PC-9 (cell line): ENCODE measurements at regions not wholly inside any gene's neighbourhood (a gene's known extent, or its start where the extent isn't known, plus 50 kb on each side); places are given as distances from the start of the nearest gene placed in this dataset.

Source experiments
- BruUV-seq: library from RNA; stranded (reverse); fragments of 400-500 nt; replicated peaks from 2 replicates; lab custom pipeline; 2021; lab: Mats Ljungman, UMichigan
- CTCF ChIA-PET: fragments of 300-600 bp; sonication (Branson Sonifier 250); formaldehyde crosslinking; loops from one replicate; lab custom pipeline; 2022; ENCODE audit warnings: antibody characterized with exemption; lab: Charles Lee
- POLR2A ChIA-PET: fragments of 300-600 bp; sonication (Branson Sonifier 250); formaldehyde crosslinking; loops from one replicate; lab custom pipeline; 2022; ENCODE audit warnings: antibody characterized with exemption; ENCODE audit not compliant: unreplicated experiment; lab: Charles Lee
- DNase-seq, 2 experiments: peaks; one replicate each; pipeline versions ENCODE4 v3.0.0 to v3.0.0-alpha.2; 2015 to 2022; ENCODE audit warnings: mixed read lengths in 1 of 2
- H2AFZ ChIP-seq: fragments of 200-600 bp; sonication (generic); 2 replicates; pipeline ENCODE4 v1.8.1; 2017; ENCODE audit warnings: antibody characterized with exemption
- H3F3A ChIP-seq: fragments of 200-600 bp; sonication (generic); 2 replicates; pipeline ENCODE4 v1.8.1; 2017; ENCODE audit warnings: antibody characterized with exemption, mild to moderate bottlenecking, low read depth; ENCODE audit not compliant: insufficient read depth
- H3K27ac ChIP-seq: fragments of 200-600 bp; sonication (generic); 2 replicates; pipeline ENCODE4 v1.6.1; 2016; ENCODE audit warnings: mixed run types
- H3K27me3 ChIP-seq: fragments of 200-600 bp; sonication (generic); 2 replicates; pipeline ENCODE4 v1.6.1; 2016; ENCODE audit warnings: low read depth, mixed run types; ENCODE audit not compliant: insufficient read depth
- H3K36me3 ChIP-seq: fragments of 200-600 bp; sonication (generic); 2 replicates; pipeline ENCODE4 v1.6.1; 2016; ENCODE audit warnings: low read depth, mixed run types
- H3K4me1 ChIP-seq: fragments of 200-600 bp; sonication (generic); replicated peaks from 2 replicates; pipeline ENCODE4 v1.6.1; 2016; ENCODE audit warnings: mixed run types; ENCODE audit not compliant: insufficient read depth
- H3K4me2 ChIP-seq: fragments of 200-600 bp; sonication (generic); 2 replicates; pipeline ENCODE4 v1.6.1; 2017; ENCODE audit warnings: mixed run types
- H3K4me3 ChIP-seq: fragments of 200-600 bp; sonication (generic); 2 replicates; pipeline ENCODE4 v1.6.1; 2016; ENCODE audit warnings: mixed run types
- H3K79me2 ChIP-seq: fragments of 200-600 bp; sonication (generic); 2 replicates; pipeline ENCODE4 v1.6.1; 2017; ENCODE audit warnings: low read depth, mixed run types
- H3K9me2 ChIP-seq: fragments of 200-600 bp; sonication (generic); 2 replicates; pipeline ENCODE4 v1.8.1; 2017; ENCODE audit warnings: mild to moderate bottlenecking; ENCODE audit not compliant: insufficient read depth
- H3K9me3 ChIP-seq: fragments of 200-600 bp; sonication (generic); 2 replicates; pipeline ENCODE4 v1.8.1; 2016; ENCODE audit warnings: low read depth; ENCODE audit not compliant: insufficient read depth
- H4K20me1 ChIP-seq: fragments of 200-600 bp; sonication (generic); 2 replicates; pipeline ENCODE4 v1.8.1; 2017; ENCODE audit not compliant: insufficient read depth
- EZH2 ChIP-seq: fragments of 200-600 bp; sonication (generic); IDR thresholded peaks from 2 replicates; pipeline ENCODE4 v1.8.0; 2017; ENCODE audit warnings: antibody characterized with exemption, low read depth
- intact Hi-C: fragments of 100-400 bp; cut with micrococcal nuclease; formaldehyde crosslinking; loops from one replicate; pipeline ENCODE4 v1.10.0; 2022; ENCODE audit not compliant: unreplicated experiment
- TF ChIP-seq, protein P1 (sequence below): fragments of 200-600 bp; sonication (generic); conservative IDR thresholded peaks from 2 replicates; pipeline ENCODE4 v1.6.1; 2017; ENCODE audit warnings: mixed run types, antibody characterized with exemption, mild to moderate bottlenecking, moderate library complexity

DNA sequence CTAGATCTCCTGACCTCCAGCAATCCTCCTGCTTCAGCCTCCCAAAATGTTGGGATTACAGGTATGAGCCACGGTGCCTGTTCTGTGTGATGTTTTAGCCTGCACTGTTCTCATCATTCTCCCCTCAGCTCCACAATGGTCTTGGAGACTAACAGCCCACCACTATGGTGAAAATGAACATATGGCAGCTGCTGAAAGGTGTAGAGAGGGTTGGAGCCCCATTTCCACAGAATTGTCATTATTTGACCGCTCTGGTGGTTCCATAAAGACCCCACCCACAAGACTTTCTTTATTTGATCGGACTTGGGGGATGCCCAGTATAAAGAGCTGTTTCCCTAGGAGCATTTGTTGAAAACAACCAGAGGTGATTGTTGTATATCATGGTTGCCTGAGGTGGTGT is 67.9 kb upstream of the SEPTIN5 start:
- H3K4me2 ChIP-seq = no peak overlapping the region
- no TSS peak for BruUV-seq
- H3K9me3 ChIP-seq = no peaks in the 10 kb centered on the region
- H3K4me1 ChIP-seq = no peaks in the 10 kb centered on the region
- H3F3A ChIP-seq = no peaks in the 10 kb centered on the region
- no peak for DNase-seq
- ChIA-PET CTCF (no interaction called here), POLR2A (no interaction called here)
- H3K79me2 ChIP-seq = no peaks in the 10 kb centered on the region
- no peak overlapping the region for H3K4me3 ChIP-seq
- TF ChIP-seq EZH2 = no peak
- no peaks in the 10 kb centered on the region for H4K20me1 ChIP-seq
- H2AFZ ChIP-seq = no peak overlapping the region
- no peaks in the 10 kb centered on the region for H3K9me2 ChIP-seq
- H3K36me3 ChIP-seq = no peaks in the 10 kb centered on the region
- intact Hi-C loops = no loop called here
- H3K27me3 ChIP-seq = no peaks in the 10 kb centered on the region
- H3K27ac ChIP-seq = no peak overlapping the region

DNA sequence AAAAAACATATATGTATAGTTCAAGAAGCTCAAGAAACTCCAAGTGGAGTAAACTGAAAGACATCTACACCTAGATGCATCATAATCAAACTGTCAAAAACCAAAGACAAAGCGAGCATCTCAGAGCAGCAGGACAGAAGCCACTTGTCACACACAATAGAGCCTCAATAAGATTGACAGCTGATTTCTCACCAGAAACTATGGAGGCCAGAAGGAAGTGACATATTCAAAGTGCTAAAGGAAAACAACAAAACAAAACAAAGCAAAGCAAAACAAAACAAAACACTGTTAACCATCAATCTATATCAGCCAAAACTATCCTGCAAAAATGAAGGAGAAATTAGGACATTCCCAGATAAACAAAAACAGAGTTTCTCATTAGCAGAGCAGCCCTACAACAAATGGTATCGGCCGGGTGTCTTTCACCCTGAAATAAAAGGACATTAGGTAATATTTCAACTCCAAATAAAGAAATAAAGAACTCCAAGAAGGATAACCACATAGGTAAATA is 65.8 kb upstream of the SEPTIN5 start:
- DNase-seq = no peak
- intact Hi-C loops = no loop called here
- no TSS peak for BruUV-seq

DNA sequence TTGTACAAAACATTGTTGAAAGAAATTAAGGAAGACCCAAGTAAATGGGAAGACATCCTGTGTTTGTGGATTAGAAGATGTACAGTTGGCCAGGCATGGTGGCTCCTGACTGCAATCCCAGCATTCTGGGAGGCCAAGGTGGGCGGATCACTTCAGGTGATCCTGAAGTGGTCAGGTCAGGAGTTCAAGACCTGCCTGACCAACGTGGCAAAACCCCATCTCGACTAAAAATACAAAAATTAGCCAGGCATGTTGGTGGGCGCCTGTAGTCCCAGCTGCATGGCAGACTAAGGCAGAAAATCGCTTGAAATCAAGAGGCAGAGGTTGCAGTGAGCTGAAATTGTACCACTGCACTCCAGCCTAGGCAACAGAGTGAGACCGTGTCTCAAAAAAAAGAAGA is 62.0 kb upstream of the SEPTIN5 start:
- no peaks in the 10 kb centered on the region for H3K4me1 ChIP-seq
- H3K4me3 ChIP-seq = no peak overlapping the region
- ChIA-PET CTCF (no interaction called here), POLR2A (no interaction called here)
- DNase-seq = no peak
- no peak overlapping the region for H3K27ac ChIP-seq
- intact Hi-C loops = no loop called here
- H4K20me1 ChIP-seq = no peaks in the 10 kb centered on the region
- H3K9me2 ChIP-seq = no peaks in the 10 kb centered on the region
- H3K79me2 ChIP-seq = no peaks in the 10 kb centered on the region
- H3K27me3 ChIP-seq = no peaks in the 10 kb centered on the region
- H3K9me3 ChIP-seq = no peaks in the 10 kb centered on the region
- H3K36me3 ChIP-seq = no peaks in the 10 kb centered on the region
- no peak for TF ChIP-seq EZH2
- TF ChIP-seq, protein P1, sequence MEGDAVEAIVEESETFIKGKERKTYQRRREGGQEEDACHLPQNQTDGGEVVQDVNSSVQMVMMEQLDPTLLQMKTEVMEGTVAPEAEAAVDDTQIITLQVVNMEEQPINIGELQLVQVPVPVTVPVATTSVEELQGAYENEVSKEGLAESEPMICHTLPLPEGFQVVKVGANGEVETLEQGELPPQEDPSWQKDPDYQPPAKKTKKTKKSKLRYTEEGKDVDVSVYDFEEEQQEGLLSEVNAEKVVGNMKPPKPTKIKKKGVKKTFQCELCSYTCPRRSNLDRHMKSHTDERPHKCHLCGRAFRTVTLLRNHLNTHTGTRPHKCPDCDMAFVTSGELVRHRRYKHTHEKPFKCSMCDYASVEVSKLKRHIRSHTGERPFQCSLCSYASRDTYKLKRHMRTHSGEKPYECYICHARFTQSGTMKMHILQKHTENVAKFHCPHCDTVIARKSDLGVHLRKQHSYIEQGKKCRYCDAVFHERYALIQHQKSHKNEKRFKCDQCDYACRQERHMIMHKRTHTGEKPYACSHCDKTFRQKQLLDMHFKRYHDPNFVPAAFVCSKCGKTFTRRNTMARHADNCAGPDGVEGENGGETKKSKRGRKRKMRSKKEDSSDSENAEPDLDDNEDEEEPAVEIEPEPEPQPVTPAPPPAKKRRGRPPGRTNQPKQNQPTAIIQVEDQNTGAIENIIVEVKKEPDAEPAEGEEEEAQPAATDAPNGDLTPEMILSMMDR = no peak
- no peak overlapping the region for H2AFZ ChIP-seq
- H3F3A ChIP-seq = no peaks in the 10 kb centered on the region
- BruUV-seq = no TSS peak
- H3K4me2 ChIP-seq = no peak overlapping the region

More for the DNA sequence above, 65.8 kb upstream of the SEPTIN5 start:
- H3K9me2 ChIP-seq = no peaks in the 10 kb centered on the region
- ChIA-PET POLR2A (no interaction called here), CTCF (no interaction called here)
- no peak overlapping the region for H3K4me2 ChIP-seq
- TF ChIP-seq, protein P1 = no peak
- no peak for TF ChIP-seq EZH2
- H2AFZ ChIP-seq = no peak overlapping the region
- H4K20me1 ChIP-seq = no peaks in the 10 kb centered on the region
- H3K27ac ChIP-seq = no peak overlapping the region
- no peak overlapping the region for H3K4me3 ChIP-seq
- no peaks in the 10 kb centered on the region for H3K9me3 ChIP-seq
- H3K27me3 ChIP-seq = no peaks in the 10 kb centered on the region
- no peaks in the 10 kb centered on the region for H3K79me2 ChIP-seq
- no peaks in the 10 kb centered on the region for H3K36me3 ChIP-seq
- no peaks in the 10 kb centered on the region for H3K4me1 ChIP-seq
- no peaks in the 10 kb centered on the region for H3F3A ChIP-seq
